Upper lobe of right lung (tissue), 1 donor: ENCODE measurements at regions not wholly inside any gene's neighbourhood (a gene's known extent, or its start where the extent isn't known, plus 50 kb on each side); places are given as distances from the start of the nearest gene placed in this dataset.

Experiments
- ATAC-seq: fragments of 200-7000 bp; cut with Tn5 transposase; one replicate; pipeline ENCODE4 v1.9.1; 2020; ENCODE audit warnings: mild to moderate bottlenecking, moderate library complexity
- DNase-seq: peaks from one replicate; pipeline ENCODE4 v3.0.0-alpha.2; 2020
- H3K27ac ChIP-seq: fragments of 200-600 bp; one replicate; pipeline ENCODE4 v1.8.0; 2022
- H3K27me3 ChIP-seq: fragments of 200-600 bp; one replicate; pipeline ENCODE4 v1.8.0; 2022; ENCODE audit warnings: mild to moderate bottlenecking
- H3K36me3 ChIP-seq: fragments of 200-600 bp; one replicate; pipeline ENCODE4 v1.8.0; 2022
- H3K4me1 ChIP-seq: fragments of 200-600 bp; one replicate; pipeline ENCODE4 v1.8.0; 2022
- H3K4me3 ChIP-seq: fragments of 200-600 bp; one replicate; pipeline ENCODE4 v1.8.0; 2022; ENCODE audit warnings: mild to moderate bottlenecking
- H3K9me3 ChIP-seq: fragments of 200-600 bp; one replicate; pipeline ENCODE4 v1.8.0; 2022
- intact Hi-C: fragments of 100-400 bp; cut with DNase I; formaldehyde crosslinking; loops from one replicate; pipeline ENCODE4 v1.11.0; 2022
- TF ChIP-seq, protein P1 (sequence below): fragments of 200-600 bp; IDR thresholded peaks from one replicate; pipeline ENCODE4 v1.8.0; 2022; ENCODE audit warnings: antibody characterized with exemption
- donor health status: DM: no; HTN: yes; CAD: no; lungs with severe emphysema.

GRCh38 chr12:24175284-24175683 is 225.8 kb upstream of the SOX5 start:
- intact Hi-C loops = no loop called here
- ATAC-seq (no peak), DNase-seq (no peak)
- no peaks in the 10 kb centered on the region for H3K36me3 ChIP-seq
- no peak overlapping the region for H3K27ac ChIP-seq
- no peaks in the 10 kb centered on the region for H3K27me3 ChIP-seq
- no peaks in the 10 kb centered on the region for H3K4me1 ChIP-seq
- no peak overlapping the region for H3K4me3 ChIP-seq
- TF ChIP-seq, protein P1, sequence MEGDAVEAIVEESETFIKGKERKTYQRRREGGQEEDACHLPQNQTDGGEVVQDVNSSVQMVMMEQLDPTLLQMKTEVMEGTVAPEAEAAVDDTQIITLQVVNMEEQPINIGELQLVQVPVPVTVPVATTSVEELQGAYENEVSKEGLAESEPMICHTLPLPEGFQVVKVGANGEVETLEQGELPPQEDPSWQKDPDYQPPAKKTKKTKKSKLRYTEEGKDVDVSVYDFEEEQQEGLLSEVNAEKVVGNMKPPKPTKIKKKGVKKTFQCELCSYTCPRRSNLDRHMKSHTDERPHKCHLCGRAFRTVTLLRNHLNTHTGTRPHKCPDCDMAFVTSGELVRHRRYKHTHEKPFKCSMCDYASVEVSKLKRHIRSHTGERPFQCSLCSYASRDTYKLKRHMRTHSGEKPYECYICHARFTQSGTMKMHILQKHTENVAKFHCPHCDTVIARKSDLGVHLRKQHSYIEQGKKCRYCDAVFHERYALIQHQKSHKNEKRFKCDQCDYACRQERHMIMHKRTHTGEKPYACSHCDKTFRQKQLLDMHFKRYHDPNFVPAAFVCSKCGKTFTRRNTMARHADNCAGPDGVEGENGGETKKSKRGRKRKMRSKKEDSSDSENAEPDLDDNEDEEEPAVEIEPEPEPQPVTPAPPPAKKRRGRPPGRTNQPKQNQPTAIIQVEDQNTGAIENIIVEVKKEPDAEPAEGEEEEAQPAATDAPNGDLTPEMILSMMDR = no peak
- no peaks in the 10 kb centered on the region for H3K9me3 ChIP-seq

GRCh38 chr12:24173067-24173466 is 223.6 kb upstream of the SOX5 start:
- H3K27ac ChIP-seq = no peak overlapping the region
- H3K27me3 ChIP-seq = no peaks in the 10 kb centered on the region
- intact Hi-C loops = no loop called here
- H3K4me1 ChIP-seq = no peaks in the 10 kb centered on the region
- H3K9me3 ChIP-seq = no peaks in the 10 kb centered on the region
- no peak for ATAC-seq
- TF ChIP-seq, protein P1 = no peak
- DNase-seq = no peak
- no peaks in the 10 kb centered on the region for H3K36me3 ChIP-seq
- H3K4me3 ChIP-seq = no peak overlapping the region

- Histone ChIP-seq H3K4me3 (no peak overlapping the region), H3K4me1 (no peaks in the 10 kb centered on the region), H3K9me3 (no peaks in the 10 kb centered on the region), H3K36me3 (no peaks in the 10 kb centered on the region), H3K27me3 (no peaks in the 10 kb centered on the region), H3K27ac (no peak overlapping the region)
- no peak for ATAC-seq
- intact Hi-C loops = no loop called here
- DNase-seq = no peak
- TF ChIP-seq, protein P1 = no peak
Measured at GRCh38 chr12:24172773-24173066, 223.2 kb upstream of the SOX5 start.

DNA sequence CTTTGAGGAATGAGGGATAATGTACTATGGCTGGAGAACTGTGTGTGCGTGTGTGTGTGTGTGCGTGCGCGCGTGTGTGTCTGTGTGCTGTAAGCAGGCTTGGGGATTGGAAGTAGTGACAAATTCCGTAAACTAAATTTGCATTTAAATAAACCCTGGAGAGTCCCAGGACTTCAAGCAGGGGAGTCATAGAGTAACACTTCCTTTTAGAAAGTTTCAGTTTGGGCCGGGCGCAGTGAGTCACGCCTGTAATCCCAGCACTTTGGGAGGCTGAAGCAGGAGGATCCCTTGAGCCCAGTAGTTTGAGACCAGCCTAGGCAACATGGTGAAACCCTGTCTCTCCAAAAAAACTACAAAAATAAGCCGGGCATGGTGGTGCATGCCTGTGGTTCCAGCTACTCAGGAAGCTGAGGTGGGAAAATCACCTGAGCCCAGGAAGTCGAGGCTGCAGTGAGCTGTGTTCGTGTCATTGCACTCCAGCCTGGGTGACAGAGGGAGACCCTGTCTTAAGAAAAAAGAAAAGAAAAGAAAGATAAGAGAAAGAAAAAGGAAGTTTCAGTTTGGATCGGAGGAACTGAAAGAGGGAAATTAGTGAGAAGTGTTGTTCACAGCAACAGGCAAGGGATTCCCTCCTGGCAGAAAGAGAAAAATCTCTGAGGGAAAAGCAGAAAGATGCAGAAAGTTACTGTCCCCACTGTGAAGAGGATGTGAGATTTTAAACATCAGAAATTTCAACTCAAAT is 222.7 kb upstream of the SOX5 start:
- H3K27ac ChIP-seq = no peak overlapping the region
- intact Hi-C loops = no loop called here

DNA sequence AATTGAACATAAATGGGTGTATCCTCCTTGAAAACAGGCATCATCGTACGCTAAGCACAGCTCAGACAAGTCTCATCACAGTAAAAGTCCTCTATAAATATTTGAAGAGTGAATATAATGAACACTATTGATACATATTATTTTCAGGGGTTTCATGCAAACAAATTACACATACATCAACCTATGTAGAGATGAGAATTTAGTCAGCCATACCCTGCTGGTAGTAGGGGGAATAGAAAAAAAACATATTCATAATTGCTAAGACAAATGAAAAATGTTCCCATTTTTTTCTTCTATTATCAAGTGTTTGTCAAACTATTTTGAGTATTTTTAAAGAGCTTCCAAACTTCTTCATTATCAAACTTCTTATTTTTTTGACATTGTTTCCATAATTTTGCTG is 205.6 kb upstream of the SOX5 start:
- TF ChIP-seq, protein P1 = no peak
- H3K9me3 ChIP-seq = no peaks in the 10 kb centered on the region
- H3K27me3 ChIP-seq = no peaks in the 10 kb centered on the region
- no peak overlapping the region for H3K27ac ChIP-seq
- H3K36me3 ChIP-seq = no peaks in the 10 kb centered on the region
- ATAC-seq (no peak), DNase-seq (no peak)
- H3K4me1 ChIP-seq = no peaks in the 10 kb centered on the region
- intact Hi-C loops = no loop called here
- H3K4me3 ChIP-seq = no peak overlapping the region

More for the DNA sequence above, 222.7 kb upstream of the SOX5 start:
- ATAC-seq = no peak
- Histone ChIP-seq H3K36me3 (no peaks in the 10 kb centered on the region), H3K27me3 (no peaks in the 10 kb centered on the region), H3K9me3 (no peaks in the 10 kb centered on the region), H3K4me3 (no peak overlapping the region), H3K4me1 (no peaks in the 10 kb centered on the region)
- TF ChIP-seq, protein P1 = no peak
- no peak for DNase-seq

- DNase-seq = no peak
- intact Hi-C loops = no loop called here
Measured at GRCh38 chr12:24153079-24153478, 203.6 kb upstream of the SOX5 start.

More at GRCh38 chr12:24153079-24153478, 203.6 kb upstream of the SOX5 start:
- TF ChIP-seq, protein P1 = no peak
- H3K4me1 ChIP-seq = no peaks in the 10 kb centered on the region
- no peaks in the 10 kb centered on the region for H3K9me3 ChIP-seq
- H3K36me3 ChIP-seq = no peaks in the 10 kb centered on the region
- H3K27me3 ChIP-seq = no peaks in the 10 kb centered on the region
- no peak overlapping the region for H3K27ac ChIP-seq
- ATAC-seq = no peak
- no peak overlapping the region for H3K4me3 ChIP-seq
